GM12878 (cell line): ENCODE measurements at regions not wholly inside any gene's neighbourhood (a gene's known extent, or its start where the extent isn't known, plus 50 kb on each side); places are given as distances from the start of the nearest gene placed in this dataset.

Experiments used
- ATAC-seq: fragments of 200-7000 bp; cut with Tn5 transposase; 3 replicates; pipeline ENCODE4 v1.9.1; 2020; ENCODE audit warnings: mild to moderate bottlenecking, moderate library complexity
- BruUV-seq: library from RNA; stranded (reverse); fragments of 400-500 nt; replicated peaks from 2 replicates; lab custom pipeline; 2021; lab: Mats Ljungman, UMichigan
- CTCF ChIA-PET: fragments of 300-600 bp; sonication (Branson Sonifier 250); formaldehyde crosslinking; extraction: SDS; loops from one replicate; lab custom pipeline; 2021; ENCODE audit warnings: inconsistent platforms; lab: Yijun Ruan, JAX
- POLR2A ChIA-PET: fragments of 350-600 bp; formaldehyde crosslinking; extraction: SDS; loops from one replicate; lab custom pipeline; 2021; ENCODE audit warnings: inconsistent platforms; lab: Charles Lee
- RAD21 ChIA-PET: fragments of 300-600 bp; sonication (Branson Sonifier 250); formaldehyde crosslinking; loops from one replicate; lab custom pipeline; 2023; ENCODE audit warnings: antibody characterized with exemption; ENCODE audit not compliant: unreplicated experiment; lab: Charles Lee
- SMC1A ChIA-PET: fragments of 300-600 bp; sonication (Branson Sonifier 250); formaldehyde crosslinking; loops from one replicate; lab custom pipeline; 2023; ENCODE audit not compliant: unreplicated experiment, uncharacterized antibody; lab: Charles Lee
- DNase-seq: peaks from one replicate; pipeline ENCODE4 v3.0.0-alpha.2; 2011; ENCODE audit warnings: low read depth, low spot score
- FAIRE-seq: peaks from 3 replicates; lab custom pipeline; 2011; peaks lifted over from hg19 to GRCh38; lab: Jason Lieb, UNC
- H2AFZ ChIP-seq: 2 replicates; pipeline ENCODE4 v1.6.0; 2011; ENCODE audit warnings: low read depth, low read length, control low read depth; ENCODE audit not compliant: control insufficient read depth
- H3K27ac ChIP-seq: 2 replicates; pipeline ENCODE4 v1.5.1; 2011; ENCODE audit warnings: control low read depth; ENCODE audit not compliant: control insufficient read depth, insufficient read depth
- H3K27me3 ChIP-seq, 2 experiments: replicated peaks in 1 of 2; 2 replicates each; pipeline versions ENCODE4 v1.6.0 to v1.6.1; 2011; ENCODE audit warnings: low read length in 1 of 2; ENCODE audit not compliant: control insufficient read depth in 2 of 2, insufficient read depth in 2 of 2
- H3K36me3 ChIP-seq, 2 experiments: 2 replicates each; pipeline ENCODE4 v1.5.1; 2011; ENCODE audit warnings: low read length in 1 of 2; ENCODE audit not compliant: control insufficient read depth in 2 of 2, insufficient read depth in 2 of 2
- H3K4me1 ChIP-seq: 2 replicates; pipeline ENCODE4 v1.6.1; 2011; ENCODE audit warnings: mild to moderate bottlenecking, low read length, moderate library complexity, mixed read lengths; ENCODE audit not compliant: control insufficient read depth, insufficient read depth
- H3K4me2 ChIP-seq: 2 replicates; pipeline ENCODE4 v1.6.0; 2011; ENCODE audit warnings: control low read depth; ENCODE audit not compliant: control insufficient read depth, insufficient read depth
- H3K4me3 ChIP-seq: fragments of 200-600 bp; sonication (generic); 2 replicates; pipeline ENCODE4 v1.5.1; 2016
- H3K79me2 ChIP-seq: 2 replicates; pipeline ENCODE4 v1.6.0; 2011; ENCODE audit warnings: low read length; ENCODE audit not compliant: control insufficient read depth, insufficient read depth
- H3K9ac ChIP-seq: 2 replicates; pipeline ENCODE4 v1.8.0; 2011; ENCODE audit warnings: low read length, control low read depth, mixed read lengths; ENCODE audit not compliant: control insufficient read depth, insufficient read depth
- H3K9me3 ChIP-seq: replicated peaks from 3 replicates; pipeline ENCODE4 v1.5.1; 2011; ENCODE audit warnings: mild to moderate bottlenecking, low read length; ENCODE audit not compliant: control insufficient read depth, insufficient read depth
- H4K20me1 ChIP-seq: 2 replicates; pipeline ENCODE4 v1.6.0; 2011; ENCODE audit not compliant: control insufficient read depth, insufficient read depth
- ATF3 ChIP-seq: IDR thresholded peaks from 2 replicates; pipeline ENCODE4 v1.6.1; 2011; ENCODE audit warnings: low read depth, mild to moderate bottlenecking, low read length, moderate library complexity, borderline replicate concordance; ENCODE audit errors: extremely low read depth
- CHD1 ChIP-seq: IDR thresholded peaks from 2 replicates; pipeline ENCODE4 v1.6.1; 2012; ENCODE audit warnings: low read depth, low read length, improper control_type of control experiment
- E2F4 ChIP-seq: IDR thresholded peaks from 2 replicates; pipeline ENCODE4 v1.6.1; 2012; ENCODE audit warnings: low read depth, low read length, improper control_type of control experiment
- GATAD2B ChIP-seq: fragments of 450-650 bp; conservative IDR thresholded peaks from 2 replicates; pipeline ENCODE4 v1.6.1; 2017; ENCODE audit warnings: low read depth, mild to moderate bottlenecking, moderate library complexity
- IKZF1 ChIP-seq: fragments of 450-650 bp; conservative IDR thresholded peaks from 2 replicates; pipeline ENCODE4 v1.6.1; 2017; ENCODE audit warnings: antibody characterized with exemption, mild to moderate bottlenecking
- NBN ChIP-seq: fragments of 450-650 bp; IDR thresholded peaks from 2 replicates; pipeline ENCODE4 v1.6.1; 2016
- POLR2AphosphoS5 ChIP-seq: IDR thresholded peaks from 2 replicates; pipeline ENCODE4 v1.6.1; 2011; ENCODE audit warnings: mild to moderate bottlenecking, low read length, inconsistent platforms
- SKIL ChIP-seq: fragments of 450-650 bp; IDR thresholded peaks from 2 replicates; pipeline ENCODE4 v1.6.1; 2017; ENCODE audit warnings: mild to moderate bottlenecking, low read depth, inconsistent platforms; ENCODE audit not compliant: poor library complexity, severe bottlenecking
- SUPT20H ChIP-seq: IDR thresholded peaks from 2 replicates; pipeline ENCODE4 v1.6.1; 2011; ENCODE audit warnings: low read depth, mild to moderate bottlenecking, low read length, moderate library complexity, borderline replicate concordance; ENCODE audit not compliant: control insufficient read depth
- TCF12 ChIP-seq: IDR thresholded peaks from 2 replicates; pipeline ENCODE4 v1.6.1; 2011; ENCODE audit warnings: low read depth, mild to moderate bottlenecking, low read length
- WRNIP1 ChIP-seq: IDR thresholded peaks from 2 replicates; pipeline ENCODE4 v1.6.1; 2011; ENCODE audit warnings: low read depth, low read length, improper control_type of control experiment, borderline replicate concordance
- ZBTB33 ChIP-seq: fragments of 450-650 bp; IDR thresholded peaks from 2 replicates; pipeline ENCODE4 v1.6.1; 2017; ENCODE audit warnings: mild to moderate bottlenecking
- ZNF687 ChIP-seq: fragments of 450-650 bp; IDR thresholded peaks from 2 replicates; pipeline ENCODE4 v1.6.1; 2017; ENCODE audit warnings: mild to moderate bottlenecking, moderate library complexity
- in situ Hi-C: fragments of 300-500 bp; cut with MboI; formaldehyde crosslinking; loops from 9 replicates; pipeline ENCODE4 v1.14.3; 2018; ENCODE audit warnings: mixed read lengths
- intact Hi-C: fragments of 100-400 bp; cut with micrococcal nuclease; formaldehyde crosslinking; loops from one replicate; pipeline ENCODE4 v1.14.2; 2022; ENCODE audit not compliant: unreplicated experiment

- no peak for TF ChIP-seq WRNIP1
- no peak for TF ChIP-seq SUPT20H
- TF ChIP-seq POLR2AphosphoS5 = no peak
Measured at GRCh38 chr2:57567245-57567644, 479.4 kb upstream of the VRK2 start (continued).

- H4K20me1 ChIP-seq = no peaks in the 10 kb centered on the region
- ATAC-seq = no peak
- DNase-seq = no peak
- RAD21 ChIA-PET = no interaction called here
- H3K27ac ChIP-seq = no peak overlapping the region
- H3K27me3 ChIP-seq = no peaks in the 10 kb centered on the region
- no peak for FAIRE-seq
- in situ Hi-C loops = no loop called here
- no peak overlapping the region for H2AFZ ChIP-seq
- SMC1A ChIA-PET = no interaction called here
- no peaks in the 10 kb centered on the region for H3K9me3 ChIP-seq
- H3K79me2 ChIP-seq = no peaks in the 10 kb centered on the region
- H3K36me3 ChIP-seq = no peaks in the 10 kb centered on the region
- H3K9ac ChIP-seq = no peak overlapping the region
- H3K4me3 ChIP-seq = no peak overlapping the region
- H3K4me1 ChIP-seq = no peaks in the 10 kb centered on the region
- CTCF ChIA-PET = no interaction called here
- BruUV-seq = no TSS peak
- POLR2A ChIA-PET = no interaction called here
- intact Hi-C loops = no loop called here
- no peak overlapping the region for H3K4me2 ChIP-seq
- TF ChIP-seq TCF12 (no peak), IKZF1 (no peak), GATAD2B (no peak), CHD1 (no peak), ATF3 (no peak), NBN (no peak), WRNIP1 (no peak), ZNF687 (no peak), ZBTB33 (no peak), SKIL (no peak), E2F4 (no peak)
Measured at GRCh38 chr2:57569396-57569795, 477.2 kb upstream of the VRK2 start.
